ENCODE measurements at regions not wholly inside any gene's neighbourhood (a gene's known extent, or its start where the extent isn't known, plus 50 kb on each side); places are given as distances from the start of the nearest gene placed in this dataset.

DNA sequence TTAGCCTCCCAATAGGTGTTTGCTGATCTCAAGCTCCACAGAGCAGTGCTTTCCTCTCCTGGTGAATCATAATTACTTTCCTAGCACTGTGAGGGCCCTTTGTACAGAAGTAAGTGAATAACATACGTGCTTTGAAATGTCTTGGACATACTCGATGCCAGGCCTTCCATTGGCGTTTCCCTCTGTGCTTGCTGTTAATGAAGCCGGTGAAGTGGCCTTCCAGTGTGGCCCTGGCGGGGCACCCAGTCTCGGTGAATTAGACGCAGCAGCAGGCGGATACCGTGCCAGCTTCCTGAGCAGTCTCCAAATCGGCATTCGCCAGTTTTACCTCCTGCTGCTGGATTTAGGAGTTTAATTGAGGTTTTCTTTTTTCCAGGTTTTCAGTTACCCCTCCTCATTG, 132.3 kb downstream of the HMX1 start:
- TF ChIP-seq, protein P1, sequence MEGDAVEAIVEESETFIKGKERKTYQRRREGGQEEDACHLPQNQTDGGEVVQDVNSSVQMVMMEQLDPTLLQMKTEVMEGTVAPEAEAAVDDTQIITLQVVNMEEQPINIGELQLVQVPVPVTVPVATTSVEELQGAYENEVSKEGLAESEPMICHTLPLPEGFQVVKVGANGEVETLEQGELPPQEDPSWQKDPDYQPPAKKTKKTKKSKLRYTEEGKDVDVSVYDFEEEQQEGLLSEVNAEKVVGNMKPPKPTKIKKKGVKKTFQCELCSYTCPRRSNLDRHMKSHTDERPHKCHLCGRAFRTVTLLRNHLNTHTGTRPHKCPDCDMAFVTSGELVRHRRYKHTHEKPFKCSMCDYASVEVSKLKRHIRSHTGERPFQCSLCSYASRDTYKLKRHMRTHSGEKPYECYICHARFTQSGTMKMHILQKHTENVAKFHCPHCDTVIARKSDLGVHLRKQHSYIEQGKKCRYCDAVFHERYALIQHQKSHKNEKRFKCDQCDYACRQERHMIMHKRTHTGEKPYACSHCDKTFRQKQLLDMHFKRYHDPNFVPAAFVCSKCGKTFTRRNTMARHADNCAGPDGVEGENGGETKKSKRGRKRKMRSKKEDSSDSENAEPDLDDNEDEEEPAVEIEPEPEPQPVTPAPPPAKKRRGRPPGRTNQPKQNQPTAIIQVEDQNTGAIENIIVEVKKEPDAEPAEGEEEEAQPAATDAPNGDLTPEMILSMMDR (IDR thresholded peaks at IDR 0.05 in 2 of 3, conservative IDR thresholded peaks at IDR 0.05 in 1 of 3; ENCODE audit: control insufficient read depth in 2 of 3, extremely low read depth in 1 of 3, insufficient read depth in 1 of 3, low read depth in 3 of 3, low read length in 3 of 3) = no peak
- TF ChIP-seq, protein P2, sequence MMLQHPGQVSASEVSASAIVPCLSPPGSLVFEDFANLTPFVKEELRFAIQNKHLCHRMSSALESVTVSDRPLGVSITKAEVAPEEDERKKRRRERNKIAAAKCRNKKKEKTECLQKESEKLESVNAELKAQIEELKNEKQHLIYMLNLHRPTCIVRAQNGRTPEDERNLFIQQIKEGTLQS (IDR thresholded peaks at IDR 0.05; ENCODE audit: borderline replicate concordance, extremely low read depth, low read depth, low read length) = no peak
